Osteoblast (primary cell): ENCODE measurements at regions not wholly inside any gene's neighbourhood (a gene's known extent, or its start where the extent isn't known, plus 50 kb on each side); places are given as distances from the start of the nearest gene placed in this dataset.

Experiments used
- DNase-seq: peaks from one replicate; pipeline ENCODE4 v3.0.0; 2011; ENCODE audit warnings: low spot score, mixed read lengths; ENCODE audit not compliant: insufficient read length; ENCODE audit errors: missing footprints
- H2AFZ ChIP-seq: 2 replicates; pipeline ENCODE4 v1.6.0; 2011; ENCODE audit warnings: mild to moderate bottlenecking, low read length
- H3K27ac ChIP-seq: 2 replicates; pipeline ENCODE4 v1.5.1; 2011; ENCODE audit warnings: mild to moderate bottlenecking, low read depth, low read length, moderate library complexity
- H3K27me3 ChIP-seq: 2 replicates; pipeline ENCODE4 v1.6.0; 2012; ENCODE audit warnings: mild to moderate bottlenecking, control low read depth, inconsistent platforms, low read length, moderate library complexity; ENCODE audit not compliant: insufficient read depth
- H3K36me3 ChIP-seq: 2 replicates; pipeline ENCODE4 v1.5.1; 2011; ENCODE audit warnings: mild to moderate bottlenecking, low read length, control low read depth, moderate library complexity; ENCODE audit not compliant: insufficient read depth
- H3K4me1 ChIP-seq: 2 replicates; pipeline ENCODE4 v1.5.1; 2011; ENCODE audit warnings: mild to moderate bottlenecking, low read length, control low read depth, moderate library complexity; ENCODE audit not compliant: insufficient read depth
- H3K4me2 ChIP-seq: 2 replicates; pipeline ENCODE4 v1.6.0; 2011; ENCODE audit warnings: mild to moderate bottlenecking, low read length; ENCODE audit not compliant: insufficient read depth
- H3K4me3 ChIP-seq: fragments of 200-600 bp; sonication (generic); 3 replicates; pipeline ENCODE4 v1.5.1; 2012; ENCODE audit warnings: mild to moderate bottlenecking, low read length, inconsistent platforms; ENCODE audit not compliant: insufficient read depth
- H3K79me2 ChIP-seq: 2 replicates; pipeline ENCODE4 v1.6.0; 2012; ENCODE audit warnings: mild to moderate bottlenecking, low read length, control low read depth, inconsistent platforms; ENCODE audit not compliant: insufficient read depth
- H3K9me3 ChIP-seq: 2 replicates; pipeline ENCODE4 v1.5.1; 2011; ENCODE audit warnings: low read depth, low read length, control low read depth
- H4K20me1 ChIP-seq: 2 replicates; pipeline ENCODE4 v1.6.0; 2012; ENCODE audit warnings: mild to moderate bottlenecking, low read length, control low read depth; ENCODE audit not compliant: insufficient read depth
- CTCF ChIP-seq: IDR thresholded peaks from 2 replicates; pipeline ENCODE4 v1.5.1; 2011; ENCODE audit warnings: mild to moderate bottlenecking, low read depth, low read length, moderate library complexity; ENCODE audit errors: extremely low read depth

- Histone ChIP-seq H4K20me1 (no peaks in the 10 kb centered on the region), H3K4me1 (no peaks in the 10 kb centered on the region), H3K4me3 (no peak overlapping the region), H3K36me3 (no peaks in the 10 kb centered on the region), H3K9me3 (no peaks in the 10 kb centered on the region), H3K27me3 (peaks cover 10% of the 10 kb centered on the region), H2AFZ (no peak overlapping the region), H3K27ac (no peak overlapping the region), H3K79me2 (no peaks in the 10 kb centered on the region), H3K4me2 (no peak overlapping the region)
- no peak for DNase-seq
- TF ChIP-seq CTCF: no peak
Measured at GRCh38 chr10:113978802-113979201, 64.9 kb upstream of the ADRB1 start.

GRCh38 chr10:113979409-113979808 is 64.3 kb upstream of the ADRB1 start:
- Histone ChIP-seq H3K27ac (no peak overlapping the region), H2AFZ (no peak overlapping the region), H4K20me1 (no peaks in the 10 kb centered on the region), H3K4me2 (no peak overlapping the region), H3K36me3 (no peaks in the 10 kb centered on the region), H3K9me3 (no peaks in the 10 kb centered on the region), H3K4me3 (no peak overlapping the region), H3K27me3 (peaks cover 15% of the 10 kb centered on the region), H3K79me2 (no peaks in the 10 kb centered on the region), H3K4me1 (no peaks in the 10 kb centered on the region)
- DNase-seq: no peak
- no peak for TF ChIP-seq CTCF

DNA sequence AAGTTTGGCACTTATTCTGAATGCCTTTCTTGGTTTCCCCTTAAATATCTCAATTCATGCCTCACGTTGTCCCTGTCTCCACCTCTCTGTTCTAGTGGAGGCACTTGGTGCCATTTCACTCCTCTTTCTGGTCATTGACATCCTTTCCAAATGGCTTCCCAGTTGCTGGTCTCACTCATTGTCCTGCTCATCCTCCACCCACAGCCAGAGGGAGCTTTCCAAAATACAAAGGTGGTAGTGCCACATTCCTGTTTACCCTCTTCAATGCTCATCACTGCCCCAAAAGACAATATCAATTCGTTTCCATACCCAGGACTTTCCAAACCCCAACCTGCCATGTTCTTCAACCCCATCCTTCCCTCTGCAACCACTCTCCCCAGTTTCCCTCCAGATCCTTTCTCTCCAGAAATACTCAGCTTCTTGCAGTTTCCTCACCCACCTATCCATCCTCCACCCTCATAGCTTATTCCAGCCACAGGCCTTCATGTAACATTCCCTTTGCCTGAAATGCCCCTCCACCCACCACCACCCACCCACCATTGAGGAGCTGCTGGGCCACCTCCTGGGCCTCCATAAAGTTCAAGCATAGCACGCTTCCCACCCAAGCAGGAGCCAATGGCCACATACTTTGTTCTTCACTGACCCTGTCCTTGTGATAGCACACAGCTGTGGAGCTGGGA is 63.1 kb upstream of the ADRB1 start:
- H4K20me1 ChIP-seq: no peaks in the 10 kb centered on the region

DNA sequence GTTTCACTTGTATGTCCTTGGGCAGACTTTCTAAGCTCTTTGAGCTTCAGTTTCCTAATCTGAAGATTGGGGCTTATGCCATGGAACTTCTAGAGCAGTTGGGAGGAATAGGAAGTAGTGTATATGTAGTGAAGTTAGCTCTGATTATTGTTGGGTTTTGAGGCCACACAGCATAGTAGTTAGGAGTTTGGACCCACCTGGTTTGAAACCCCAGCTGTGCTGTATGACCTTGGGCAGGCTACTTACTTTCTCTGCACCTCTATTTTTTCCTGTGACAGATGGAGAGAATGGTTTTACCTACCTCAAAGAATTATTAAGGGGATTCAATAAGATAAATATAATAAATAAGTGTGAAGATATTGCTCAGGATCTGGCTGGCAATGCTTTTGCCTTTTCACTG is 61.4 kb upstream of the ADRB1 start:
- Histone ChIP-seq H3K27me3 (peaks cover 18% of the 10 kb centered on the region), H3K4me1 (no peaks in the 10 kb centered on the region), H3K9me3 (no peaks in the 10 kb centered on the region), H2AFZ (no peak overlapping the region), H3K27ac (no peak overlapping the region), H3K79me2 (no peaks in the 10 kb centered on the region), H3K36me3 (no peaks in the 10 kb centered on the region), H4K20me1 (no peaks in the 10 kb centered on the region), H3K4me2 (no peak overlapping the region), H3K4me3 (no peak overlapping the region)
- no peak for DNase-seq
- no peak for TF ChIP-seq CTCF

More for the DNA sequence above, 63.1 kb upstream of the ADRB1 start:
- DNase-seq: no peak
- H3K27ac ChIP-seq: no peak overlapping the region
- no peak overlapping the region for H3K4me2 ChIP-seq
- H3K4me1 ChIP-seq: no peaks in the 10 kb centered on the region
- TF ChIP-seq CTCF: no peak
- H3K4me3 ChIP-seq: no peak overlapping the region
- H3K36me3 ChIP-seq: no peaks in the 10 kb centered on the region
- no peaks in the 10 kb centered on the region for H3K79me2 ChIP-seq
- H3K27me3 ChIP-seq: peaks cover 23% of the 10 kb centered on the region
- H2AFZ ChIP-seq: no peak overlapping the region
- H3K9me3 ChIP-seq: no peaks in the 10 kb centered on the region
